ENCODE measurements at regions not wholly inside any gene's neighbourhood (a gene's known extent, or its start where the extent isn't known, plus 50 kb on each side); places are given as distances from the start of the nearest gene placed in this dataset.

DNA sequence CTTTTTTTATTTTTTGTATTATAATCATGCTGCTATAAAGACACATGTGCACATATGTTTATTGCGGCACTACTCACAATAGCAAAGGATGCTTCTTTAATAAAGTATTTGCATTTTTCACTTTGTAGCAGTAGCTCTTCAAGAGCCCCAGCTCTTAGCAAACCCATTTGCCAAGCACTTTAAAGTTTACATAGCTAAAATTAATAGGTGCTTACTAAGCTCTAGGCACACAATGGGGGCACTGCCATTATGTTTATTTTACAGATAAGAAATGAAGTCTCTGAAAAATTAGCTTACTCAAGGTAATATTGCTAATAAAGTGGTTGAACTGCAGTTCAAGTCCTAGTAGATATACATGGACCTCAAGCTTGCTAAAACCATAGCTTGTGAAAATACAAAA is 230.3 kb upstream of the ARHGAP24 start:
- TF ChIP-seq, protein P1, sequence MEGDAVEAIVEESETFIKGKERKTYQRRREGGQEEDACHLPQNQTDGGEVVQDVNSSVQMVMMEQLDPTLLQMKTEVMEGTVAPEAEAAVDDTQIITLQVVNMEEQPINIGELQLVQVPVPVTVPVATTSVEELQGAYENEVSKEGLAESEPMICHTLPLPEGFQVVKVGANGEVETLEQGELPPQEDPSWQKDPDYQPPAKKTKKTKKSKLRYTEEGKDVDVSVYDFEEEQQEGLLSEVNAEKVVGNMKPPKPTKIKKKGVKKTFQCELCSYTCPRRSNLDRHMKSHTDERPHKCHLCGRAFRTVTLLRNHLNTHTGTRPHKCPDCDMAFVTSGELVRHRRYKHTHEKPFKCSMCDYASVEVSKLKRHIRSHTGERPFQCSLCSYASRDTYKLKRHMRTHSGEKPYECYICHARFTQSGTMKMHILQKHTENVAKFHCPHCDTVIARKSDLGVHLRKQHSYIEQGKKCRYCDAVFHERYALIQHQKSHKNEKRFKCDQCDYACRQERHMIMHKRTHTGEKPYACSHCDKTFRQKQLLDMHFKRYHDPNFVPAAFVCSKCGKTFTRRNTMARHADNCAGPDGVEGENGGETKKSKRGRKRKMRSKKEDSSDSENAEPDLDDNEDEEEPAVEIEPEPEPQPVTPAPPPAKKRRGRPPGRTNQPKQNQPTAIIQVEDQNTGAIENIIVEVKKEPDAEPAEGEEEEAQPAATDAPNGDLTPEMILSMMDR (IDR thresholded peaks at IDR 0.05), result no peak
- TF ChIP-seq POLR2A (IDR thresholded peaks at IDR 0.05), result no peak
